SU-DHL-6 (cell line): ENCODE measurements at regions not wholly inside any gene's neighbourhood (a gene's known extent, or its start where the extent isn't known, plus 50 kb on each side); places are given as distances from the start of the nearest gene placed in this dataset.

Experiments
- H2AFZ ChIP-seq: fragments of 200-600 bp; sonication (generic); 2 replicates; pipeline ENCODE4 v1.6.1; 2014; ENCODE audit warnings: low read depth, mild to moderate bottlenecking, moderate library complexity, mixed read lengths, antibody characterized with exemption, low read length; ENCODE audit not compliant: severe bottlenecking
- H3F3A ChIP-seq: fragments of 200-600 bp; shearing (Covaris generic); 2 replicates; pipeline ENCODE4 v1.6.0; 2016; ENCODE audit warnings: antibody characterized with exemption, mild to moderate bottlenecking; ENCODE audit not compliant: insufficient read depth
- H3K27ac ChIP-seq: fragments of 200-600 bp; sonication (generic); 2 replicates; pipeline ENCODE4 v1.5.1; 2016; ENCODE audit warnings: low read depth, mild to moderate bottlenecking, low read length, moderate library complexity, mixed read lengths
- H3K27me3 ChIP-seq: fragments of 200-600 bp; sonication (generic), shearing (Covaris generic); 2 replicates; pipeline ENCODE4 v1.6.0; 2014; ENCODE audit warnings: mild to moderate bottlenecking, low read length
- H3K36me3 ChIP-seq: fragments of 200-600 bp; sonication (generic); 2 replicates; pipeline ENCODE4 v1.6.1; 2014; ENCODE audit warnings: mild to moderate bottlenecking, low read length, mixed read lengths
- H3K4me2 ChIP-seq: fragments of 300-600, 200-600 bp; shearing (Covaris generic), sonication (generic); 2 replicates; pipeline ENCODE4 v1.6.0; 2014; ENCODE audit warnings: low read length, low read depth, mild to moderate bottlenecking; ENCODE audit not compliant: poor library complexity, severe bottlenecking
- H3K4me3 ChIP-seq: fragments of 200-600 bp; sonication (generic); 2 replicates; pipeline ENCODE4 v1.5.1; 2014; ENCODE audit warnings: antibody characterized with exemption, low read length, mild to moderate bottlenecking, mixed read lengths; ENCODE audit not compliant: insufficient read depth, poor library complexity, severe bottlenecking
- H3K79me2 ChIP-seq: fragments of 200-600 bp; sonication (generic); 2 replicates; pipeline ENCODE4 v1.6.1; 2014; ENCODE audit warnings: mild to moderate bottlenecking, low read length, moderate library complexity; ENCODE audit not compliant: insufficient read depth
- H3K9ac ChIP-seq: fragments of 200-600 bp; sonication (generic); 2 replicates; pipeline ENCODE4 v1.7.0; 2014; ENCODE audit warnings: mild to moderate bottlenecking, low read length
- H3K9me2 ChIP-seq: fragments of 200-600 bp; sonication (generic); replicated peaks from 2 replicates; pipeline ENCODE4 v1.6.1; 2014; ENCODE audit warnings: low read length; ENCODE audit not compliant: insufficient read depth
- H3K9me3 ChIP-seq: fragments of 200-600 bp; sonication (generic); 2 replicates; pipeline ENCODE4 v1.6.1; 2014; ENCODE audit warnings: low read length, mixed read lengths; ENCODE audit not compliant: insufficient read depth
- H4K20me1 ChIP-seq: fragments of 200-600 bp; sonication (generic); 2 replicates; pipeline ENCODE4 v1.6.1; 2014; ENCODE audit warnings: low read depth, mild to moderate bottlenecking, antibody characterized with exemption, low read length, moderate library complexity, mixed read lengths
- EZH2phosphoT487 ChIP-seq: fragments of 200-600 bp; sonication (generic), shearing (Covaris generic); conservative IDR thresholded peaks from 2 replicates; pipeline ENCODE4 v1.6.1; 2018; ENCODE audit warnings: mild to moderate bottlenecking, antibody characterized with exemption, low read length, moderate library complexity, mixed read lengths
- TF ChIP-seq, protein P1 (sequence below): fragments of 200-600 bp; sonication (generic); IDR thresholded peaks from one replicate; pipeline ENCODE4 v1.5.1; 2017; ENCODE audit warnings: antibody characterized with exemption, mild to moderate bottlenecking, low read length, moderate library complexity; ENCODE audit not compliant: insufficient read depth, poor library complexity, severe bottlenecking

DNA sequence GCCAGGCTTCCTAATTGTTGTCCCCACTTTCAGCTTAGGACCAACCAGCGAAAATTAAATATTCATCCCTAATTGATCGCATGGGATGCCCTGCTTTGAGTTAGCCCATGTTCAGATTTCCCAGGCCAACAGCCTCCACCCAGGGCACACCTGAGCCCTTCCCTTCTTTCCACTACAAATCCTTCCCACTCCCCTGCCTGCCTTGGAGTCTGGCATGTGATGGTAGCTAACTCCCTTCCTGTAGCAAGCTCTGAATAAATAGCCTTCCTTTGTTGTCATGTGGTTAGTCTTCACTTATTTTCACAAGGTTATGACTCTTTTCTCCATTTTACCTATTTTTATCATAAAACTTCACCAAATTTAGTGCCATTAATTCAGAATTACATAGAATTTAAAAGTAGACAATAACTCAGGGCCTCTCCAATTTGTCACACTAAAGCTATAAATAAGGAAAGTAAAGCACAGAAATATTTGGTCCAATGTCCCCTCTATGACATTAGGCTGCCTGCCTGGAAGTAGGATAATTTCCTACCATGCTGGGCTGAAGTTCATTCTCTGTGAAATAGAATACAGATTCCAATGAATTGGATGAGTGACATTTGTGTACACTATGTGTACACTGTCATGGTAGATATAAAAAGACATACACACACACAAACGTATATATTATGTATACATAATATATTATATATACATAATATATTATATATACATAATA is 166.4 kb upstream of the CPEB2 start:
- no peaks in the 10 kb centered on the region for H4K20me1 ChIP-seq
- H3K4me2 ChIP-seq, result no peak overlapping the region
- no peaks in the 10 kb centered on the region for H3K9me3 ChIP-seq
- H2AFZ ChIP-seq, result no peak overlapping the region
- no peak overlapping the region for H3K4me3 ChIP-seq
- no peaks in the 10 kb centered on the region for H3K79me2 ChIP-seq
- no peaks in the 10 kb centered on the region for H3F3A ChIP-seq
- H3K27ac ChIP-seq, result no peak overlapping the region
- no peak overlapping the region for H3K9ac ChIP-seq
- TF ChIP-seq, protein P1, sequence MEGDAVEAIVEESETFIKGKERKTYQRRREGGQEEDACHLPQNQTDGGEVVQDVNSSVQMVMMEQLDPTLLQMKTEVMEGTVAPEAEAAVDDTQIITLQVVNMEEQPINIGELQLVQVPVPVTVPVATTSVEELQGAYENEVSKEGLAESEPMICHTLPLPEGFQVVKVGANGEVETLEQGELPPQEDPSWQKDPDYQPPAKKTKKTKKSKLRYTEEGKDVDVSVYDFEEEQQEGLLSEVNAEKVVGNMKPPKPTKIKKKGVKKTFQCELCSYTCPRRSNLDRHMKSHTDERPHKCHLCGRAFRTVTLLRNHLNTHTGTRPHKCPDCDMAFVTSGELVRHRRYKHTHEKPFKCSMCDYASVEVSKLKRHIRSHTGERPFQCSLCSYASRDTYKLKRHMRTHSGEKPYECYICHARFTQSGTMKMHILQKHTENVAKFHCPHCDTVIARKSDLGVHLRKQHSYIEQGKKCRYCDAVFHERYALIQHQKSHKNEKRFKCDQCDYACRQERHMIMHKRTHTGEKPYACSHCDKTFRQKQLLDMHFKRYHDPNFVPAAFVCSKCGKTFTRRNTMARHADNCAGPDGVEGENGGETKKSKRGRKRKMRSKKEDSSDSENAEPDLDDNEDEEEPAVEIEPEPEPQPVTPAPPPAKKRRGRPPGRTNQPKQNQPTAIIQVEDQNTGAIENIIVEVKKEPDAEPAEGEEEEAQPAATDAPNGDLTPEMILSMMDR, result no peak
- TF ChIP-seq EZH2phosphoT487, result no peak
- H3K36me3 ChIP-seq, result no peaks in the 10 kb centered on the region
- no peaks in the 10 kb centered on the region for H3K9me2 ChIP-seq
- no peaks in the 10 kb centered on the region for H3K27me3 ChIP-seq

DNA sequence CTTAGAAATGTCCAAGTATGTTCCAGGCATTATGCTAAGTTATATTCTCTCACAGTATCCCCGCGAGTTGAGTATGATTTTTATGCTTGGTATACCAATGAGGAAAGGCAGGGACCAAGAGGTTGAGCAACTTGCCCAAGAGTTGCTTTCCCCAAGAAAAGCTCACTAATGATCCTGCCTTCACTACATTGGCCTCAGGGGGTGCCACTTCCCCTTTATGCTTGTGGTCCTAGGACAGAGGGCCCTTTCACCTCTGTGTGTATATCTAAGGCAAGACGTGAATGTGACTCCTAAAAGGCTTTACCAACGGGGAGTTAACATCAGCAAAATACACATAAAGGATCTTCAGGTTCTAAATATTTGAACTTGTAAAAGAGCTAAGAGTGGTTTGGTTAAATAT is 164.4 kb upstream of the CPEB2 start:
- no peaks in the 10 kb centered on the region for H3F3A ChIP-seq
- no peak overlapping the region for H3K4me3 ChIP-seq
- H3K9me2 ChIP-seq, result no peaks in the 10 kb centered on the region
- no peaks in the 10 kb centered on the region for H4K20me1 ChIP-seq
- H2AFZ ChIP-seq, result no peak overlapping the region
- H3K4me2 ChIP-seq, result no peak overlapping the region
- H3K9me3 ChIP-seq, result no peaks in the 10 kb centered on the region
- H3K79me2 ChIP-seq, result no peaks in the 10 kb centered on the region
- TF ChIP-seq, protein P1, result no peak
- no peak for TF ChIP-seq EZH2phosphoT487
- no peak overlapping the region for H3K9ac ChIP-seq
- no peaks in the 10 kb centered on the region for H3K36me3 ChIP-seq
- H3K27ac ChIP-seq, result no peak overlapping the region
- H3K27me3 ChIP-seq, result no peaks in the 10 kb centered on the region

- Histone ChIP-seq H3K79me2 (no peaks in the 10 kb centered on the region), H3K36me3 (no peaks in the 10 kb centered on the region), H2AFZ (no peak overlapping the region), H3K27me3 (no peaks in the 10 kb centered on the region), H3F3A (no peaks in the 10 kb centered on the region), H3K9me2 (no peaks in the 10 kb centered on the region), H3K4me2 (no peak overlapping the region), H3K9ac (no peak overlapping the region), H3K27ac (no peak overlapping the region), H3K9me3 (no peaks in the 10 kb centered on the region), H4K20me1 (no peaks in the 10 kb centered on the region), H3K4me3 (no peak overlapping the region)
- no peak for TF ChIP-seq EZH2phosphoT487
- TF ChIP-seq, protein P1, result no peak
Measured at GRCh38 chr4:14841801-14842768, 160.2 kb upstream of the CPEB2 start.
